ENCODE measurements at regions not wholly inside any gene's neighbourhood (a gene's known extent, or its start where the extent isn't known, plus 50 kb on each side); places are given as distances from the start of the nearest gene placed in this dataset.

DNA sequence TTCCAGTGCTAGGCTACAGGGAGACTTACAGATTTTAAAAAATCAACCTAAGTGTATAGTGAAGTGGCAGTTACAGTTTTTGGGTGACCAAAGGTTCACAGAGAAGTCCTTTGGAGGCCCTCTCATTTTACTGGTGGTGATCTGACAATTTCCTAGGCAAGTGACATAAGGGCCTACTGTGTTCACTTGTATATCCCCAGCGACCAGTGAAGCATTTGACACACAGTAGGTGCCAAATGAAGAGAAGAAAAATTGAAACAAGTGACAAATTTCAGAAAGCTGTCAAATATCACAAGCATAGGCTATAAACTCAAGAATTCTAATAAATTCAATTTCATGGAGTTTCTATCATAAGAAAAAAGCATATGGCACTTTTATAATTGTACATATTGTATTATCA lies 89.5 kb downstream of the RPL22L1 start:
- DNase-seq = no peak

GRCh38 chr3:170778240-170779217 lies 91.5 kb downstream of the RPL22L1 start:
- DNase-seq = no peak

- no peak for DNase-seq
Measured at GRCh38 chr3:170777564-170777926, 92.5 kb downstream of the RPL22L1 start.

GRCh38 chr3:170776887-170777563 lies 93.0 kb downstream of the RPL22L1 start:
- no peak for DNase-seq

DNA sequence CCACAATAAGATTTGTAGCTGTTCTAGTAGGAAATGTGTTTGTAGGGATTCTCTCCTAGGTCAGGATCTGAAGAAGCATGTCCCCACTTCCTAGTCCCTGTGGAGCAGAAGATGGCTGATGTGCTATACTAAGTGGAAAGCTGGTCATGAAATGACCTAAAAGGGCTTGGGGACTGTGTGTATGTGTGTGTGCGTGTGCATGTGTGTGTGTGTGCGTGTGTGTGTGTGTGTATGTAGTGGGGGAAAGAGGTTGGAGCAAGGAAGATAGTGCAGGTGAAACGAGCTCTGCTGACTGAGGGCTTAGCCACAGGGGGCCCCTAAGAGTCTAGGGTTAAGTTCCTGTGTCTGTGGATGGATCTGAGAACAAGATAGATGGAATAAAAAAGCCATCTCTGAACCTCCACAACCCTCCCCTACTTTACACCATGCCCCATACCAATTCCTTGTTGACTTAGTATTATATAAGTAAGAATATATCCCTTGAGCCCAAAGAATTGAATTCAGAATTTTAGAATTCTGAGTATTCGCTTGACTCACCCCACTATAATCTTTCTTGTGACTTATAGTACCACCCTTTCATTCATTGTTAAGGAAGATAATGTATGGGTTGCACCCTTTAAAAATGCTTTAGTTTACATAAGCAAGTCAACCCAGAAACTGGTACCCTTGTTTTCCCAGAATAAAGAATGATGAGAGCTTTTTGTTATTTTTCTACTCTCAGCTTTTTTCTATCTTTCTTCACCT lies 96.1 kb downstream of the RPL22L1 start:
- DNase-seq = no peak

- no peak for DNase-seq
Measured at GRCh38 chr3:170772175-170772574, 97.8 kb downstream of the RPL22L1 start.

GRCh38 chr3:170768334-170768801 lies 101.6 kb downstream of the RPL22L1 start:
- DNase-seq = no peak

DNA sequence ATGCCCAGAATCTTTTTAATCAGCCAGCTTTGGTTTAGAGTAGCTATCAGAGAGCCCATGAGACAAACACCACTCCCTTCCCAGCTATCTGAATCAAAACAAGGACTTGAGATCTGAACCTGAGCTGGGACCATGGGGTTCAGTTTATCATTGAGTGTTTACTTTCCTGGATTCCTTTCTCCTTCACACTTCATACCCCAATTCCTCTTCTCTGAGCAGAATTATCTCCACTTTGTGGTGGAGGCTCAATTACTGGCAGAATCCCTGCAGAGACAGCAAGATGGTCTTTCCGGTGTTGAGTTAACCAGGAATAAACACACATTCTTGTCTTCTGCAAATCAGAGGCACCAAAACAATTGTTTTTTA lies 102.4 kb downstream of the RPL22L1 start:
- no peak for DNase-seq

DNA sequence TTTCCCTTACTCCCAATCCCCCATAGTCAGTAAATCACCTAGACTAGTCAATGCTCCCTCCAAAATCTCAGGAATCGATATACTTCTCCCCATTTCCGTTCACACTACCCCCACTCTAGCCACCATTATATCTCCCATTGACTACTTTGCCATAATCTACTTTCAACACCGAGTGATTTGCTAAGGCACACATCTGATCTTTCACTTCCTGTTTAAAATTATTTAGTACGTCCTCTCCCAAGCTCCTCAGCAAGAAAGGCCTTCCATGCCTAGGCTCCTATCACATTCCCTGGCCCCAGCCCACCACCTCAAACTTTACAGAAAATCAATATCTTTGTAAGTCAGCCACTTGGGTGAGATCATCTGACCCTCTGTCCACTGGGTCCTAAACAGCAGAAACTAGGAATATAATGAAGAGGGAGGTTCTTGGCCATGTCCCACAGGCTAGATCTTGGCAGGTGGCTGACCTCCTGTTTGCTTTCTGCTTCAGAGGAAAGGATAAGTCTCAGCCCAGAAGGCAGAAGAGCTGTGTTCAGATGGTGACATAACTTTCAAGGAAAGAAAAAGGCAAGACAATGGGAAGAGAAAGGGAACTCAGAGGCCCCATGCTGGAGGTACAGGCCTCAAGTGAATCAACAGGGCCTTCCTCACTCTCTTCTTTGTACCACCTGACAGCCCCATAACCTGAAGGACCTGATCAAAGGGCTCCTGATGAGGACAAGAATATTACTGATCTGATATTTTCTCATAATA lies 103.0 kb downstream of the RPL22L1 start:
- no peak for DNase-seq

DNA sequence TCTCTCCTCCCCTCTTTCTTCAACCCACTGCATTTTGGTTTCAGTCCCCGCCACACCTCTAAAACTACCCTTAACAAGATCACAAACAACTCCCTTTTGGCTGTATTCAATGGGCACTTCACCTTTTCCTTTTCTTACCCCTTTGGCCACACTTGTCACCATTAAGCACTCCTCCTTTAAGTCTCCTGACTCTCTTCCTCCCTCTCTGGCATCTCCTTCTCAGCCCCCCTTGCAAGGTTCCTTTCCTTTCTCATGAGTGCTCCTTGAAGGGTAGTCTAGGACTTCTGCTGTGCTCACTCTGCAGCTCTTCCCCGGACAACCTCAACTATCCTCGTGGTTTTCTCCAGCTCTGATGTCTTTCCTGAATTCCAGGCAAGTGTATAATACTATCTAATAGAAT lies 103.7 kb downstream of the RPL22L1 start:
- no peak for DNase-seq

- no peak for DNase-seq
Measured at GRCh38 chr3:170765419-170766078, 104.4 kb downstream of the RPL22L1 start.

DNA sequence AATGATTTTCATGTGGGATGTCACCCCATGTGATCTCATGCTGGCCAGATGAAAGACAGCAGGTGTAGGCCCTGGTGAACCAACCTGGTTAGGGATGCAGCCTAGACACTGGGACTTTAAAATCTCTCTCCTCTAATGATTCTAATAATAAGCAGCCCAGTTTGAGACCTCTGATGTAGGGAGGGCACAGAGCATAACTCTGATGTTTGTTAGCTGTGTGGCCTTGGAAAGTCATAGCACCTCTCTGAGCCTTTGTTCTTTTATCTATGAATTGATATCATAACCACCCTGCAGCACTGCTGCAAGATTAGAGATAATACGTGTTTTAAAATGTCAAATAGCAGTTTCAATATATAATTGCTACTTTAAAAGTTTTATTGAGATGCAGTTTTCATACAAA lies 106.0 kb downstream of the RPL22L1 start:
- DNase-seq = no peak

GRCh38 chr3:170762064-170762463 lies 107.9 kb downstream of the RPL22L1 start:
- DNase-seq = no peak

- no peak for DNase-seq
Measured at GRCh38 chr3:170761103-170761502, 108.9 kb downstream of the RPL22L1 start.

GRCh38 chr3:170760174-170760526 lies 109.8 kb downstream of the RPL22L1 start:
- DNase-seq = no peak

DNA sequence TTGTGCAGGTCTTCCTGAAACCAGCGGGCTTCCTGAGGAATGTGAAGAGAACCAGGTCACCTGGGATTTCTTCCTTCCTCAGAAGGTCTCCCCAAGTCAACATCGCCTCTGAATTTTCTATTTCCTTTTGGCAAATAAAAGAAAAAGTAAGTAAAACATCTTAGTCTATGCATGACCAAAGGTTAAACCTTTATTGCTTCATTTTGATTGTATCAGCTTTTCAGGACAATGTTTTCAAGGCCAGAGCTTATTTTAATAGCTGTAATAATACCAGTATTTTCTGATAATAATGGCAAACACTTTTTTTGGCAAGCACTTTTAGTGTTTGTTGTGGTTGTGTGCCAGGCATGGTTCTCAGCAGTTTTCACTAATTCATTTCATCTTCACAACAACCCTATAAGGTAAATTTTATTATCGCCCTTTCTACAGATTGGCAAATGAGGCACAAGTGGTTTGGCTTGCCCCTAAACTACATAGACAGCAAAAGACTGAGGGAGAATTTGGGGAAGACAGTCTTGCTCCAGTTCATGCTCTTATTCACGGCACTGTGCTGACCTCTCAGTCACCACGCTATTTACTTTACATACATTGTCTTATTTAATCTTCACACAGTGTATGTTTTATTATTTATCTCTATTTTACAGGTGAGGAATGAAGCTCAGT lies 110.4 kb downstream of the RPL22L1 start:
- no peak for DNase-seq

DNA sequence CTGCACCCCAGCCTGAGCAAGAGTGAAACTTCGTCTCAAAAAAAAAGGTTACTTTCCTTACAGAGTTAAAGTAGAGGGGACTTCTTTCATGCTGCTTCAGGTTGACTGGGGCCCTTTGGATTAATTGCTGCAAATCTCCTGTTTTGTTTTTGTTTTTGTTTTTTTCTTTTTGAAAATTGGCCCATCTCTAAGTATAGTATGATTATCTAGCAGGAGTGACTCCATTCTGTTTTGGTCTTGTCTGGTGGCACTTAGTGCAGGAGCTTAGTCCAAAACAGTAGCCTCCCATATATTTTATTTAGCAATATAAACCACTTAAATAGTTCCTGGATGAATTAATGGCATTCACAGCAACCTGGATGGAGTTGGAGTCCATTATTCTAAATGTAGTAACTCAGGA lies 113.0 kb downstream of the RPL22L1 start:
- DNase-seq = no peak

GRCh38 chr3:170754311-170754693 lies 115.7 kb downstream of the RPL22L1 start:
- DNase-seq = no peak

DNA sequence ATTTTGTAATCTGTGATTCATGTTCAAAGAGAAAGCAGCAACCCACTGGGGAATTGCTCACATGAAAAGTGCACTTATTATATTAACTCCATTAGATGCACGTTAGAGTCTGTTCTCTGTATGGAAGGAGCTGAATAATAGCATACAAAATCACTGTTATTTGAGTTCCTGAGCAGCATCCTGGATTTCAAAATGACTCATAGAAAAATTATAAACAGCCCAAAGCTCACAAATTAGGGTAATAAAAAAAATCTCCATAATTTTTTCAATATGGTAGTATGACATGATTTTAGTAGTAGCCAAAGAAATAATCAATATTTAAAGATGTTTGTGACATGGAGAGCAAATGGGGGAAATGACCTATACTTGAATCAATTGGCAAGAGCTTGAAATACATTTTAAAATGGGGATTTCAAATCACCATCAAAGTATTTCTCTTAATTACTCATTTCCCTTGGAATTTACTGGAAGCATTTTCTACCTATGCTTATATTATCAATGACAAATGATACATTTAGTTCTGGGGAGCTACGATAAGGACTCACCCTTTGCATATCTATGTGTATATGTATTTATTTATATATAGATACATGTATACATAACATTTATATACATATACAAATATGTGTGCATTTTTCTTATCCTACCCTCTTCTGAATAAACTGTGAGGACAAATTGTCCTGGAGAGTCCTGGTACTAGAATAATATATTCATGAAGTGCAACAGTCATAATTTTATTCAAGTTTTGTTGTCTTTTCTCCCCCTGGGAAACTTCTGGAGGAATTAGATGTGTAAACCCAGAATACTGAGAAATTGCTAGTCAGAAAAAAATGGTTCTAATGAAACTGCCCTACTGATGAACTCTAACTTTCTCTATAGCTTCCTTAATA lies 116.3 kb downstream of the RPL22L1 start:
- no peak for DNase-seq

DNA sequence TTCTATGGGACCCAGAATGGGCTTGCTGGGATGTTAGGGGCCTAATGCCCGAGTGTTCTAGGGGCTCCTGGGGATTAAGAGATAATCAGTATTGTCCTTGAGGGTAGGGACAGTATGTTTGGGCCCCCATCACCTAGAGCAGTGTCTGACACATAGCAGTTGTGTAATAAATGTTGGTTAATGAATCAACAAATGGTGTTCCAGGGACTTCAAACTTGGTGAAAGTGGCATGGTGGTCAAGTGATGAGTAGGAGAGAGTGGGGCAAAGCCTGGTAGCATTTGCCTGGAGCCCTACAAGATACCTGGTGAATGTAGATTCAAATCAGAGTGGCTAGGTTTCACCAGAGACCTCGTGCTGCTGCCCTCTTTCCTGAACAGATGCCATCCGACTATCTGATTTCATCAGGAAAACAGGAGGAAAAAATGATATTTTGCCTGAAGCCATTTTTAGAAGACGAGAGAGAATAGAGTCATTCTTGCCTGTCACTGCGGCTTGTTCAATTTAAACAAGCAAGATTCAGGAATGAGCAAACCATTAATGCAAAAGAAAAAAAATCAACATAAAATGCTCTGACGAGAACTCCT lies 117.3 kb downstream of the RPL22L1 start:
- DNase-seq = no peak
